Hindlimb muscle (tissue), 1 donor: ENCODE measurements at regions not wholly inside any gene's neighbourhood (a gene's known extent, or its start where the extent isn't known, plus 50 kb on each side); places are given as distances from the start of the nearest gene placed in this dataset.
"Not testable (repeated sequence)": the region's sequence is repeated elsewhere in the genome, so short reads cannot be mapped to it uniquely, and the experiment has no call there.

ENCODE experiments used
- DNase-seq: peaks from one replicate; pipeline ENCODE4 v3.0.0-alpha.2; 2013

GRCh38 chr5:88666761-88667495 lies 216.1 kb downstream of the MEF2C start:
- DNase-seq = no peak

GRCh38 chr5:88665750-88666215 lies 217.2 kb downstream of the MEF2C start:
- no peak for DNase-seq

- no peak for DNase-seq
Measured at GRCh38 chr5:88664645-88665044, 218.3 kb downstream of the MEF2C start.

GRCh38 chr5:88663793-88664216 lies 219.2 kb downstream of the MEF2C start:
- DNase-seq = no peak

GRCh38 chr5:88662846-88663245 lies 220.1 kb downstream of the MEF2C start:
- DNase-seq = no peak

GRCh38 chr5:88661806-88662207 lies 221.2 kb downstream of the MEF2C start:
- DNase-seq = no peak

GRCh38 chr5:88660947-88661805 lies 221.8 kb downstream of the MEF2C start:
- peak; percentile 75 for DNase-seq

GRCh38 chr5:88660264-88660946 lies 222.6 kb downstream of the MEF2C start:
- DNase-seq = no peak

GRCh38 chr5:88659529-88660263 lies 223.3 kb downstream of the MEF2C start:
- DNase-seq = no peak

GRCh38 chr5:88658886-88659285 lies 224.1 kb downstream of the MEF2C start:
- no peak for DNase-seq

- no peak for DNase-seq
Measured at GRCh38 chr5:88657906-88658775, 224.8 kb downstream of the MEF2C start.

GRCh38 chr5:88657136-88657535 lies 225.8 kb downstream of the MEF2C start:
- DNase-seq = no peak

- DNase-seq = no peak
Measured at GRCh38 chr5:88656221-88656950, 226.6 kb downstream of the MEF2C start.

GRCh38 chr5:88653471-88653870 lies 229.5 kb downstream of the MEF2C start:
- DNase-seq = no peak

GRCh38 chr5:88647901-88648300 lies 235.1 kb downstream of the MEF2C start:
- DNase-seq = no peak

GRCh38 chr5:88646866-88647265 lies 236.1 kb downstream of the MEF2C start:
- no peak for DNase-seq

- DNase-seq = no peak
Measured at GRCh38 chr5:88644676-88645075, 238.3 kb downstream of the MEF2C start.

- DNase-seq = no peak
Measured at GRCh38 chr5:88643315-88643714, 239.7 kb downstream of the MEF2C start.

- DNase-seq = no peak
Measured at GRCh38 chr5:88634014-88634413, 249.0 kb downstream of the MEF2C start.

GRCh38 chr5:88622890-88623289 lies 260.1 kb downstream of the MEF2C start:
- DNase-seq = not testable (repeated sequence)

- DNase-seq = not testable (repeated sequence)
Measured at GRCh38 chr5:88615767-88616166, 267.2 kb downstream of the MEF2C start.
